ENCODE measurements at regions not wholly inside any gene's neighbourhood (a gene's known extent, or its start where the extent isn't known, plus 50 kb on each side); places are given as distances from the start of the nearest gene placed in this dataset.

DNA sequence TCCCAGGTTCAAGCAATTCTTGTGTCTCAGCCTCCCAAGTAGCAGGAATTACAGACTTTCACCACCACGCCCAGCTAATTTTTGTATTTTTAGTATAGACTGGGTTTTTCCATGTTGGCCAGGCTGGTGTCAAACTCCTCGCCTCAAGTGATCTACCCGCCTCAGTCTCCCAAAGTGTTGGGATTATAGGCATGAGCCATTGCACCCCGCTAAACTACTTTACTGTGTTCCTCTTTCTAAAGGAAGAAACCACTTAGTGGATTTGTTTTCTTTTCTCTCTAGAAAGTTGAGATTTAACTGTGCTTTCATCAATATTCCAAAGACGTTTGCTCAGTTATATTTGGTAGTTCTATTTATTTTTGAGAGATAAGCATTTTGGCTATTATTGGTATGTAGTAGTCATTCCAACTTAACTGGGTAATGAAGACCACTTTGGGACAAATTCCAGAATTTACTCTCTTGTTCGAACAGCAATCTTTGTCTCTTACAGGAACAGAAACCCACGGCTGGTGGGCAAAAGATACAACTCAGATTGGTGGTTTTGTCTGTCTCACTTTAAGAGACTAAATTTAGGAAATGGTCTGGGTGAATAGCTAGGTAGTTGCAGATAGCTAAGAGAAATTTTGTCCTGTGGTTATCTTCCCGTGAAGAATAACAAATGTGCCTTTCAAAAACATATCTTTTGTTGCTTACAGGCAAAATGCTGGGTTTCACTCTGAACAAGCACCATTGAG is 103.5 kb upstream of the CD55 start:
- no peak overlapping the region for H2AK9ac ChIP-seq (replicated peaks; ENCODE audit: low read depth, low read length, poor library complexity)
- no peak overlapping the region for H3K9ac ChIP-seq (ENCODE audit: low read depth, low read length)
- no peak overlapping the region for H2AK5ac ChIP-seq (ENCODE audit: low read depth, low read length)
- no peak for TF ChIP-seq RFX5 (IDR thresholded peaks at IDR 0.05; ENCODE audit: low read depth, low read length)
- TF ChIP-seq CEBPB (IDR thresholded peaks at IDR 0.05; ENCODE audit: low read depth, low read length): no peak
- TF ChIP-seq MAFK (IDR thresholded peaks at IDR 0.05; ENCODE audit: low read depth, low read length): no peak
- TF ChIP-seq, protein P1, sequence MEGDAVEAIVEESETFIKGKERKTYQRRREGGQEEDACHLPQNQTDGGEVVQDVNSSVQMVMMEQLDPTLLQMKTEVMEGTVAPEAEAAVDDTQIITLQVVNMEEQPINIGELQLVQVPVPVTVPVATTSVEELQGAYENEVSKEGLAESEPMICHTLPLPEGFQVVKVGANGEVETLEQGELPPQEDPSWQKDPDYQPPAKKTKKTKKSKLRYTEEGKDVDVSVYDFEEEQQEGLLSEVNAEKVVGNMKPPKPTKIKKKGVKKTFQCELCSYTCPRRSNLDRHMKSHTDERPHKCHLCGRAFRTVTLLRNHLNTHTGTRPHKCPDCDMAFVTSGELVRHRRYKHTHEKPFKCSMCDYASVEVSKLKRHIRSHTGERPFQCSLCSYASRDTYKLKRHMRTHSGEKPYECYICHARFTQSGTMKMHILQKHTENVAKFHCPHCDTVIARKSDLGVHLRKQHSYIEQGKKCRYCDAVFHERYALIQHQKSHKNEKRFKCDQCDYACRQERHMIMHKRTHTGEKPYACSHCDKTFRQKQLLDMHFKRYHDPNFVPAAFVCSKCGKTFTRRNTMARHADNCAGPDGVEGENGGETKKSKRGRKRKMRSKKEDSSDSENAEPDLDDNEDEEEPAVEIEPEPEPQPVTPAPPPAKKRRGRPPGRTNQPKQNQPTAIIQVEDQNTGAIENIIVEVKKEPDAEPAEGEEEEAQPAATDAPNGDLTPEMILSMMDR (conservative IDR thresholded peaks at IDR 0.05; ENCODE audit: low read depth, low read length): no peak
- H4K8ac ChIP-seq (ENCODE audit: low read depth in 2 of 2, low read length in 2 of 2): no peak overlapping the region
- H2AFZ ChIP-seq (replicated peaks; ENCODE audit: low read length, poor library complexity): no peak overlapping the region
- no peak overlapping the region for H2BK5ac ChIP-seq (ENCODE audit: low read depth, low read length, poor library complexity, severe bottlenecking)
- no peak overlapping the region for H4K91ac ChIP-seq (ENCODE audit: insufficient read depth, low read depth, low read length)
- H2BK20ac ChIP-seq (ENCODE audit: low read depth, low read length): no peak overlapping the region
- CTCF ChIA-PET: interaction anchor here (0.6 kb wide), 1 partner anchor 10 kb away, joined by 4 read pairs; no protein-coding TSS in a partner anchor
- POLR2A ChIA-PET (ENCODE audit: unreplicated experiment): no interaction called here
- no peak overlapping the region for H3K4ac ChIP-seq (ENCODE audit: low read depth, low read length)
- H3K4me3 ChIP-seq (ENCODE audit: insufficient read depth, low read depth, low read length): no peak overlapping the region
- no peak overlapping the region for H2BK15ac ChIP-seq (ENCODE audit: low read depth, low read length)
- H3K9me1 ChIP-seq (ENCODE audit: insufficient read depth, low read length): no peaks in the 10 kb centered on the region
- H3K79me1 ChIP-seq (ENCODE audit: low read depth in 1 of 2, low read length in 2 of 2): no peaks in the 10 kb centered on the region
- no peak overlapping the region for H3K18ac ChIP-seq (ENCODE audit: low read depth, low read length)
- ATAC-seq (ENCODE audit: low read depth) (no peak; the same call in 1 of the 2 replicates), DNase-seq (no peak)
- H3K4me2 ChIP-seq (ENCODE audit: low read depth, low read length): 0 out of 2 replicates have a peak overlapping the region, but pooled peaks have one; percentile 21
- no TSS peak for BruUV-seq (replicated peaks)
- WGBS, 2 experiments (ENCODE audit: extremely low coverage in 2 of 2, insufficient read length in 1 of 2): no CpG with 5 or more reads among the region's 8 CpGs
- H3K14ac ChIP-seq (replicated peaks; ENCODE audit: low read depth, low read length): no peak overlapping the region
- no peak overlapping the region for H3K27ac ChIP-seq (ENCODE audit: insufficient read depth, low read length)
- intact Hi-C loops (cut with micrococcal nuclease): no loop called here
- H3K4me1 ChIP-seq (ENCODE audit: control insufficient read depth, insufficient read depth, low read length): no peaks in the 10 kb centered on the region; the same call in 1 of the 2 replicates
- H4K20me1 ChIP-seq (ENCODE audit: insufficient read depth, low read length): no peaks in the 10 kb centered on the region
- dilution Hi-C loops (cut with HindIII; ENCODE audit: low sequenced_read_pairs, unreplicated experiment): no loop called here
- no peaks in the 10 kb centered on the region for H3K36me3 ChIP-seq (ENCODE audit: control insufficient read depth, insufficient read depth, low read length)
- no peak overlapping the region for H3K23ac ChIP-seq (ENCODE audit: low read depth, low read length)
- no peak overlapping the region for H2BK120ac ChIP-seq (ENCODE audit: low read depth, low read length)
- H4K5ac ChIP-seq (ENCODE audit: low read depth, low read length): no peak overlapping the region
- in situ Hi-C loops (cut with MboI; ENCODE audit: low sequenced_read_pairs): no loop called here
- H3K56ac ChIP-seq (ENCODE audit: extremely low read depth, insufficient read depth, low read length): no peak overlapping the region
- H3K27me3 ChIP-seq (ENCODE audit: control insufficient read depth, insufficient read depth, low read length): no peaks in the 10 kb centered on the region; the same call in 1 of the 2 replicates
- H3K9me3 ChIP-seq (ENCODE audit: control insufficient read depth, insufficient read depth, low read length): no peaks in the 10 kb centered on the region
